Right atrium auricular region (tissue), 2 donors: ENCODE measurements at regions not wholly inside any gene's neighbourhood (a gene's known extent, or its start where the extent isn't known, plus 50 kb on each side); places are given as distances from the start of the nearest gene placed in this dataset.
A peak's percentile ranks its signal among the peaks of the same experiment; 100 is the strongest.
"Not testable (repeated sequence)": the region's sequence is repeated elsewhere in the genome, so short reads cannot be mapped to it uniquely, and the experiment has no call there.

Experiments used
- DNase-seq: peaks from one replicate; pipeline ENCODE4 v3.0.0-alpha.2; 2019; ENCODE audit warnings: low spot score
- H3K27ac ChIP-seq, 2 donors: fragments of 200-600 bp; sonication (generic); 1 replicate in 1 of 2; 2 replicates in 1 of 2; pipeline ENCODE4 v1.5.1; 2016 to 2019
- H3K27me3 ChIP-seq, 2 donors: fragments of 200-600 bp; sonication (generic); one replicate each; pipeline versions ENCODE4 v1.5.1 to v1.6.0; 2017 to 2019
- H3K36me3 ChIP-seq: fragments of 200-600 bp; sonication (generic); one replicate; pipeline ENCODE4 v1.5.1; 2016
- H3K4me1 ChIP-seq, 2 donors: fragments of 200-600 bp; sonication (generic); one replicate each; pipeline versions ENCODE4 v1.5.1 to v1.6.0; 2017 to 2019
- H3K4me3 ChIP-seq, 2 donors: fragments of 200-600 bp; sonication (generic); 1 replicate in 1 of 2; 2 replicates in 1 of 2; pipeline ENCODE4 v1.5.1; 2017 to 2019; ENCODE audit warnings: mild to moderate bottlenecking in 1 of 2, moderate library complexity in 1 of 2
- H3K9me3 ChIP-seq, 2 donors: fragments of 200-600 bp; sonication (generic); one replicate each; pipeline ENCODE4 v1.5.1; 2019
- TF ChIP-seq, protein P1 (sequence below), 2 donors: fragments of 200-600 bp; sonication (generic); IDR thresholded peaks; one replicate each; pipeline ENCODE4 v1.5.1; 2019; ENCODE audit warnings: antibody characterized with exemption in 2 of 2

DNA sequence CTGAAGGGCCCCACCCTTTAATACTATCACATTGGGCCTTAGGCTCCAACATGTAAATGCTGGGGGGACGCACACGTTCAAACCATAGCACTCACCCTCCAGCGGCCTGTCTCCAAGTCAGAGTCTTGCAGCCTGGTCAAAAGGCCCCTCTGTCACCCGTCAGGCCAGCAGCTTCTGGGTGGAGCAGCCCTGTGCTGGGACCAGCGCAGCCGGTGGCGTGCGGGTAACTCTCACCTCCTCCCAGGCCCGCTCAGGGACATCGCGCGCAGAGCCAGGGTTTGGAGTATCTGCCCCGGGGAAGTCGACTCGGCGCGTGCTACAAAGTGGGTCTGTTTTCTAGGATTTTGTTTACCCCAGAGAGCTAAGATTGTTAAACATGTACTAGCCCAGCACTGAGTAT is 93.0 kb upstream of the COL5A1 start:
- DNase-seq: no peak
- TF ChIP-seq, protein P1, sequence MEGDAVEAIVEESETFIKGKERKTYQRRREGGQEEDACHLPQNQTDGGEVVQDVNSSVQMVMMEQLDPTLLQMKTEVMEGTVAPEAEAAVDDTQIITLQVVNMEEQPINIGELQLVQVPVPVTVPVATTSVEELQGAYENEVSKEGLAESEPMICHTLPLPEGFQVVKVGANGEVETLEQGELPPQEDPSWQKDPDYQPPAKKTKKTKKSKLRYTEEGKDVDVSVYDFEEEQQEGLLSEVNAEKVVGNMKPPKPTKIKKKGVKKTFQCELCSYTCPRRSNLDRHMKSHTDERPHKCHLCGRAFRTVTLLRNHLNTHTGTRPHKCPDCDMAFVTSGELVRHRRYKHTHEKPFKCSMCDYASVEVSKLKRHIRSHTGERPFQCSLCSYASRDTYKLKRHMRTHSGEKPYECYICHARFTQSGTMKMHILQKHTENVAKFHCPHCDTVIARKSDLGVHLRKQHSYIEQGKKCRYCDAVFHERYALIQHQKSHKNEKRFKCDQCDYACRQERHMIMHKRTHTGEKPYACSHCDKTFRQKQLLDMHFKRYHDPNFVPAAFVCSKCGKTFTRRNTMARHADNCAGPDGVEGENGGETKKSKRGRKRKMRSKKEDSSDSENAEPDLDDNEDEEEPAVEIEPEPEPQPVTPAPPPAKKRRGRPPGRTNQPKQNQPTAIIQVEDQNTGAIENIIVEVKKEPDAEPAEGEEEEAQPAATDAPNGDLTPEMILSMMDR (IDR thresholded peaks at IDR 0.05): no peak
- H3K9me3 ChIP-seq: no peaks in the 10 kb centered on the region
- no peak overlapping the region for H3K4me3 ChIP-seq
- H3K27ac ChIP-seq: no peak overlapping the region
- no peaks in the 10 kb centered on the region for H3K36me3 ChIP-seq
- no peaks in the 10 kb centered on the region for H3K27me3 ChIP-seq
- H3K4me1 ChIP-seq: peaks cover 0 to 38% of the 10 kb centered on the region in 2 donors

DNA sequence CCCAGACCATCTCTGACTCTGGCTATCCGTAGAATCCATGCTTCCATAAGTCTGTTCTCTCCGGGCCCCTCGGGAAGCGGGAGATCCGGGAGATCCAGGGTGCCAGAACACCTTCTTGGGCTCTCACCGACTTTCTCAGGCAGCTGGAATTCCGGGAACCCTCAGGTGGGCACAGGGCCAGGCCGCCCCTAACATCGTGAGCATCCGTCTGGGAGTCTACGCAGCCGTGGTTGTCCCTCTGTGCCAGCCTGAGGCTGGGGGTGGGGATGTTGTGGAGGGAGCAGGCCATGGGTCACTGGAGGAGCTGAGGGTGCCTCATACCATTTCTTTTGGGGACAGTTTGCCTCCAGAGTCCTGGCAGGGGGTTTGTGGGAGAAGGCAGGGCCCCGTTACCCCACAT is 92.3 kb upstream of the COL5A1 start:
- Histone ChIP-seq H3K4me1 (peaks cover 0 to 44% of the 10 kb centered on the region in 2 donors), H3K9me3 (no peaks in the 10 kb centered on the region), H3K4me3 (no peak overlapping the region), H3K36me3 (no peaks in the 10 kb centered on the region), H3K27me3 (no peaks in the 10 kb centered on the region), H3K27ac (no peak overlapping the region)
- no peak for DNase-seq
- TF ChIP-seq, protein P1 (IDR thresholded peaks at IDR 0.05): no peak

DNA sequence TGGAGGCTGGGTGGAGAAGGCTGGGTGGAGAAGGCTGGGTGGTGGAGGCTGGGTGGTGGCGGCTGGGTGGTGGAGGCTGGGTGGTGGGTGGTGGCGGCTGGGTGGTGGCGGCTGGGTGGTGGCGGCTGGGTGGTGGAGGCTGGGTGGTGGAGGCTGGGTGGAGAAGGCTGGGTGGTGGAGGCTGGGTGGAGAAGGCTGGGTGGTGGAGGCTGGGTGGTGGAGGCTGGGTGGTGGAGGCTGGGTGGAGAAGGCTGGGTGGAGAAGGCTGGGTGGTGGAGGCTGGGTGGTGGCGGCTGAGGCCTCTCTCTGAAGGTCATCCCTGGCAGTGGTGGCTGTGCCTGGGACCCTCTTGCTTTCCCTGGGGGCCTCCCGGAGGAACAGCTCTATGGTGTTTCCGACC is 91.5 kb upstream of the COL5A1 start:
- not testable (repeated sequence) for H3K27me3 ChIP-seq, H3K27ac ChIP-seq, H3K4me3 ChIP-seq, H3K9me3 ChIP-seq, H3K36me3 ChIP-seq, DNase-seq
- peaks cover 0 to 47% of the 10 kb centered on the region in 2 donors for H3K4me1 ChIP-seq

DNA sequence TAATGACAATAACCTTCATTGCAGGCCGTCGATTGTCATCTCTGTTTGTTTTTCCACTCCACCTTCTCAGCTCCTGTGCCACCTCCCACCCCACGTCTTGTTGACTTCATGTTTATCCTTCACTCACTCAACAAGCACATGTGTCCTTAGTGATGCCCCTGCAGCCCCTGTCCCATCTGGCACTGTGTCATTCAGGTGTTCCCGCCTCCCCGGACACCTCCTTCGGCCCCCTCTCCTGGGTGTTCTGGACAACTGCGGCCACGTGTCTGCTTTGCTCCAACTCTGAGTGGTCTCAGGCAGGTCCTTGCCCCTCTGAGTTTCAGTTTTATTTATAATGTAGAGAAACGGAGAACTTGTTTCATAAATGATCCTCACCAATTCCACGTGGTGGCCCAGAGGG is 91.0 kb upstream of the COL5A1 start:
- Histone ChIP-seq H3K27ac (no peak overlapping the region), H3K4me1 (peaks cover 0 to 44% of the 10 kb centered on the region in 2 donors), H3K4me3 (no peak overlapping the region), H3K36me3 (no peaks in the 10 kb centered on the region), H3K27me3 (no peaks in the 10 kb centered on the region), H3K9me3 (no peaks in the 10 kb centered on the region)
- TF ChIP-seq, protein P1 (IDR thresholded peaks at IDR 0.05): no peak
- no peak for DNase-seq

DNA sequence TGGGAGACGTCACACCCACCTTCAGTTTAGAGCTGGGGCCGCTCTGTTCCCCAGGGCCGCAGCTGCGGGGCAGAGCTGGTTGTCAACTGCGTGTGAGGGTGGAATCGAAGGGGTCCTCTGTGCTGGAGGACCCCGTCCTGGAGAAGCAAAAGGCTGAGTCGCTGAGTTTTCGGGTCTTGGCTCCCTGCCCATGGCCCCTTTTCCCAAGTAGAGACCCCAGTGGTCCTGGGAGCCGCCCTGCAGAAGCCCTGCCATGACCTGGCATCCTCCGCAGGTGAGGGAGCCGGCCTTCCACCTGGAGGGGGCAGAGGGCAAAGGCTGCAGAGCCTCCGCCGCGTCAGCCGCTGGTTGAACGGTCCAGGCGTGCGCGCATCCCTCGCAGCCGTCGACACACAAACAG is 90.4 kb upstream of the COL5A1 start:
- no peak for DNase-seq
- no peaks in the 10 kb centered on the region for H3K36me3 ChIP-seq
- peaks cover 0 to 41% of the 10 kb centered on the region in 2 donors for H3K4me1 ChIP-seq
- no peaks in the 10 kb centered on the region for H3K9me3 ChIP-seq
- no peak overlapping the region for H3K4me3 ChIP-seq
- no peak overlapping the region for H3K27ac ChIP-seq
- TF ChIP-seq, protein P1 (IDR thresholded peaks at IDR 0.05): no peak
- H3K27me3 ChIP-seq: no peaks in the 10 kb centered on the region

DNA sequence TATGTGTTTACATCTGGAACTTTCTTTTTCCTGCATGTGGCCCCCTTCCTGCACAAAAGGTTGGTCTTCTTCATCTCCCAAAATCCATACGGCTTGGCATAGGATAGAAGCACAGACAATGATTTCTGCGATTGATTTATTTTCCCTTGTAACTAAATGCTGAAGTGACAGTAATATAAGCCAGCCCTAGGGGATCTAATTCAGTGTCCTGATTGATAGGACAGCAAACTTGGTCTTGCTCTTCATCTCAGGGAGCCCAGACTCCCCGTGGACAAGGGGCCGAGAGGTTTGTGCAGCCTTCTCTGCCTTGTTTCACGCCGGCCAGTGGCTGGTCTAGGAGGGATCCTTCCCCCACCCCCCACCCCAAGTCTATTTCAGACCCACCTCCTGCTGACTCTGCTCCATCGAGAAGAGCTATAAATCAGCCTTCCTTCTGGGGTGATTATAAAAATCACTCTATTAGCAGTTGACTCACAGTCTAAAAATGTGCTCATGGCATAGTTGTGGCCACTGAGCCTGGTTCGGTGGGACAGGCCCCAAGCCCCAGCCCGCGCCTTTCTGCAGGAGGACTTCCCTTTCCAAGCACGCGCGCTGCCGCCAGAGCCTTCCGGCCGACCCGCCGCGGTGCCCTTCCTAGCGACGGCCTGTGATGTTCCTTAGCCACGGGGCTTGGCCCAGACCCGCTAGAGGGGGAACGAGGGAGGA is 89.8 kb upstream of the COL5A1 start:
- peaks cover 0 to 39% of the 10 kb centered on the region in 2 donors for H3K4me1 ChIP-seq
- no peak overlapping the region for H3K4me3 ChIP-seq
- no peak overlapping the region for H3K27ac ChIP-seq
- no peaks in the 10 kb centered on the region for H3K27me3 ChIP-seq
- TF ChIP-seq, protein P1 (IDR thresholded peaks at IDR 0.05): no peak
- H3K36me3 ChIP-seq: no peaks in the 10 kb centered on the region
- peak; percentile 72 for DNase-seq
- no peaks in the 10 kb centered on the region for H3K9me3 ChIP-seq
